Coronary artery (tissue), 2 donors: ENCODE measurements at regions not wholly inside any gene's neighbourhood (a gene's known extent, or its start where the extent isn't known, plus 50 kb on each side); places are given as distances from the start of the nearest gene placed in this dataset.
"Not testable (repeated sequence)": the region's sequence is repeated elsewhere in the genome, so short reads cannot be mapped to it uniquely, and the experiment has no call there.

Experiments used
- DNase-seq: peaks from one replicate; pipeline ENCODE4 v3.0.0-alpha.2; 2017; ENCODE audit warnings: low spot score
- H3K27ac ChIP-seq, 2 donors: fragments of 200-600 bp; sonication (generic); one replicate each; pipeline ENCODE4 v1.5.1; 2016 to 2019
- H3K4me3 ChIP-seq: fragments of 200-600 bp; sonication (generic); 2 replicates; pipeline ENCODE4 v1.5.1; 2016; ENCODE audit warnings: mild to moderate bottlenecking, moderate library complexity
- CTCF ChIP-seq: fragments of 200-600 bp; sonication (generic); IDR thresholded peaks from one replicate; pipeline ENCODE4 v1.5.1; 2019; ENCODE audit warnings: antibody characterized with exemption

- TF ChIP-seq CTCF, result no peak
These were observed 438.0 kb upstream of the CDH20 start for GRCh38 chr18:60895181-60895580.

GRCh38 chr18:60898111-60898510 lies 435.1 kb upstream of the CDH20 start:
- TF ChIP-seq CTCF, result no peak
- Histone ChIP-seq H3K27ac (no peak overlapping the region), H3K4me3 (no peak overlapping the region)
- no peak for DNase-seq

More at GRCh38 chr18:60895181-60895580, 438.0 kb upstream of the CDH20 start:
- Histone ChIP-seq H3K4me3 (no peak overlapping the region), H3K27ac (no peak overlapping the region)
- no peak for DNase-seq

- no peak overlapping the region for H3K27ac ChIP-seq
- no peak overlapping the region for H3K4me3 ChIP-seq
- TF ChIP-seq CTCF, result no peak
- DNase-seq, result no peak
These were observed 427.5 kb upstream of the CDH20 start for GRCh38 chr18:60905699-60906098.

GRCh38 chr18:60910534-60910933 lies 422.7 kb upstream of the CDH20 start:
- DNase-seq, result no peak
- Histone ChIP-seq H3K4me3 (no peak overlapping the region), H3K27ac (no peak overlapping the region)
- no peak for TF ChIP-seq CTCF

- TF ChIP-seq CTCF, result no peak
- Histone ChIP-seq H3K4me3 (no peak overlapping the region), H3K27ac (no peak overlapping the region)
- no peak for DNase-seq
These were observed 421.7 kb upstream of the CDH20 start for GRCh38 chr18:60911504-60911903.

- Histone ChIP-seq H3K4me3 (no peak overlapping the region), H3K27ac (no peak overlapping the region)
- TF ChIP-seq CTCF, result no peak
- no peak for DNase-seq
These were observed 418.1 kb upstream of the CDH20 start for GRCh38 chr18:60915160-60915559.

- not testable (repeated sequence) for DNase-seq, H3K27ac ChIP-seq, H3K4me3 ChIP-seq
These were observed 414.4 kb upstream of the CDH20 start for GRCh38 chr18:60918862-60919261.

GRCh38 chr18:60925892-60926291 lies 407.3 kb upstream of the CDH20 start:
- no peak overlapping the region for H3K27ac ChIP-seq
- no peak for DNase-seq
- TF ChIP-seq CTCF, result no peak
- no peak overlapping the region for H3K4me3 ChIP-seq
